DMS53 treated with DMSO at 0.1 percent for 48 hours (cell line): ENCODE measurements at regions not wholly inside any gene's neighbourhood (a gene's known extent, or its start where the extent isn't known, plus 50 kb on each side); places are given as distances from the start of the nearest gene placed in this dataset.
"Not testable (repeated sequence)": the region's sequence is repeated elsewhere in the genome, so short reads cannot be mapped to it uniquely, and the experiment has no call there.

Experiments
- DNase-seq: peaks from one replicate; lab custom pipeline; 2025; ENCODE audit not compliant: unreplicated experiment; lab: John Stamatoyannopoulos, UW

DNA sequence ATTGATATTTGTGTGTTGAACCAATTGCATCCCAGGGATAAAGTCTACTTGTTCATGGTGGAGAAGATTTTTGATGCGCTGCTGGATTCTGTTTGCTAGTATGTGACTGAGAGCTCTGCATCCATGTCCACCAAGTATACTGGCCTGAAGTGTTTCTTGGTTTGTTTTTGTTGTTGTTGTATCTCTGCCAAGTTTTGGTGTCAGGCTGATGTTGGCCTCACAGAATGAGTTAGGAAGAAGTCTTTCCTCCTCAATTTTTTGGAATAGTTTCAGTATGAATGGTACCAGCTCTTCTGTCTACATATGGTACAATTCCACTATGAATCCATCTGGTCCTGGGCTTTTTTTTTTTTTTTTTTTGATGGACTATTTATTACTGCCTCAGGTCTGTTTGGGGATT is 50.9 kb upstream of the OSTN start:
- DNase-seq, result no peak

- DNase-seq, result no peak
These were observed 55.8 kb upstream of the OSTN start for GRCh38 chr3:191143224-191143623.

DNA sequence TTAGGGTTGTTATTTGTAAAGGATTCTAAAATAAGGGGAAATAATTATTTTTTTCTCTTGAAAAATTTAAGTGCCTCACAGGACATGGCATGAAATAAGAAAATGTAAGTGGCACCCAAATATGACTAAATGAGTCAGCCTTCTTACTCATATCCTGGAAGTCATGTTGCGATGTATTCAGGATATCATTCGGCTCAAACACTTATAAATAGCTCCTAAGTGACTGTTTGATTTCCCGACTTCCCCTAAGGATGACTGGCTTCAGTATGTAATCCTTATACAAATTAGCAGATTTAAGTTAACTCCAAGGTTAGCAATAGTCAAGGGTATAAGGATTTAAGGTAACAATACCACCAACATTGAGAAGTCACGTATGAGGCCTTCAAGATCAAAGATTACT is 57.3 kb upstream of the OSTN start:
- DNase-seq, result peak; percentile 3

DNA sequence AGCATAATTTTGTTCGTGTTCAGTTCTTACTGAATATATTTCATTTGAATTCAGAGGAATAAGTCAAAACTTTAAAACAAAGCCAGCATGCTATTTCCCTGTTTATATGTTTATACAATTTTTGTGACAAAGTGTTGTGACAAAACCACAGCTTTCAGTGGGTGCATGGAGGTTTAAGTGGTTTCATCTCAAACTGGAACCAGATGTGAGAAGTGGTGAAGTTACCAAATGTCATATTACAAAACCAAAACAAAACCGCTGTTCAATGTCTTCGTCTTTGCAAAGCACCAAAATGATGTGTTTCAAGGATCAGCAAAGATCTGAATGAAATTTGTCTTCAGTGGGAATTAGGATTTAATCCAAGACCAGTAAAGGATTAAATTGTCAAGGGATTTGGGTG is 59.3 kb upstream of the OSTN start:
- no peak for DNase-seq

DNA sequence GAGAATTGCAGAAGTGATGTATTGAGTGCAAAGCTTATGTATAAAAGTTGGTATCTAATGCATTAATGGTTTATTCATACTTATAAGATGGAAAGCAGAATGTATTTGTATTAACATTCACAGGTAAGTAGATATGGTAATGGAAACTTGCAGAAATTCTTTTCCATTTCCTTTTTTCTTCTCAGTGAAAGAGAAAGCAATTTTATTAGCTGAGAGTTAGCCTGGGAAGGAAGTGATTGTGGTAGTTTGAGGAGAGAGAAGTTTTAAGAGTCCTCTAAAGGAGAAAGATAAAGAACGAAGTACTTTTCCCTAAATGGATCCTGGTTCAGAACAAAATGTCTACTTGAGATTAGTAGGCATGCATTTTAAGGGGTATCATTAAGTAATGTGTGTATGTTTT is 60.1 kb upstream of the OSTN start:
- no peak for DNase-seq

GRCh38 chr3:191137708-191138107 is 61.3 kb upstream of the OSTN start:
- DNase-seq, result no peak

DNA sequence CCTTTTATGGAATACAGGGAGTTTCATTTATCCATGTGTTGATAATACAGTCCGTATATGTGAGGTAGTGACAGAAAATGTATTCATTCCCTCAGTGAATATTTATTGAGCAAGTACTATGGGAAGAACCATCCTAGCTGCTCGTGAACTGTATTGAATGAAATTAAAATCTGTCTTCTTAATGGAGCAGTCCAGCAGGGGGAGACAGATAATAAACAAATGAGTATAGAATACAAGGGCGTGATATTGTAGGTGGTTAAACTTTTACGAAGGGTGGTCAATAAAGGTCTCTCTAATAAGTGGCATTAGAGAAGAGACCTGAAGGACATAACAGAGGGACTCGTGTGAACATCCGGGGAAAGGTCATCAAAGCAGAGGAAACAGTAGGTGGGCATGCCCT is 62.7 kb upstream of the OSTN start:
- no peak for DNase-seq

DNA sequence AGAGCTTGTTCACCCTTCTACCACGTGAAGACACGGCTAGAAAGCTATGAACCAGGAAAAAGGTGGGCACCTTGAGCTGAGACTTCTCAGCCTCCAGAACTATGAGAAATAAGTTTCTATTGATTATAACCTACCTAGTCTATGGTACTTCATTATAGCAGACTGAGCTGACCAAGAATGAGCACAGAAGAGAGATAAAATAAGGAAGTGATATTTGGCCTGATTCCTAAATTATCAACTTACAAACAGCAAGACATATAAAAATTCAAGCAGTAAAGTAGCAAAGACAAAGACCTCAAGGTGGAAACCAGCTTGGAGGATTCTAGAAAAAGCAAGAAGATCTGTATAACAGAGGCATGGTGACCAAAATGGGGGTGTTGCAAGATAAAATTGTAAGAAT is 63.9 kb upstream of the OSTN start:
- no peak for DNase-seq

DNA sequence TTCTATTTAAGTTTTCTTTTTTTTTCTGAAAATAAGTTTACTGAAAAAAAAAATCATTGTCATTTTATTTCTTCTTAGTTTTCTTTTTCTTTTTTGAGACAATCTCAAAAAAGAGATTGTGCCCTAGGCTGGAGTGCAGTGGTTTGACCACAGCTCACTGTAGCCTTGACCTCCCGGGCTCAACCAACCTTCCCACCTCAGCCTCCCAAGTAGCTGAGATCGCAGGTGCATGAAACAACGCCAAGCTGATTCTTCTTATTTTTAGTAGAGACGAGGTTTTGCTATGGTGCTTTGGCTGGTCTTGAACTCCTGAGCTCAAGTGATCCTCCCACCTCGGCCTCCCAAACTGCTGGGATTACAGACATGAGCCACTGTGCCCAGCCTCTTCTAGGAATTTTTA is 65.7 kb upstream of the OSTN start:
- no peak for DNase-seq

- no peak for DNase-seq
These were observed 67.7 kb upstream of the OSTN start for GRCh38 chr3:191131305-191131704.

DNA sequence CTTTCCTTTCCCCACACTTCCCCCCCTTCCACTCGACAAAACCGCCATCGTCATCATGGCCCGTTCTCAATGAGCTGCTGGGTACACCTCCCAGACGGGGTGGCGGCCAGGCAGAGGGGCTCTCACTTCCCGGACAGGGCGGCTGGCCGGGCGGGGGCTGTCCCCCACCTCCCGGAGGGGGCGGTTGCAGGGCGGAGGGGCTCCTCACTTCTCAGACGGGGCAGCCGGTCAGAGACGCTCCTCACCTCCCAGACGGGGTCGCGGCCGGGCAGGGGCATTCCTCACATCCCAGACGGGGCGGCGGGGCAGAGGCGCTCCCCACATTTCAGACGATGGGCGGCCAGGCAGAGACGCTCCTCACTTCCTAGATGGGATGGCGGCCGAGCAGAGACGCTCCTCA is 74.2 kb upstream of the OSTN start:
- DNase-seq, result not testable (repeated sequence)

DNA sequence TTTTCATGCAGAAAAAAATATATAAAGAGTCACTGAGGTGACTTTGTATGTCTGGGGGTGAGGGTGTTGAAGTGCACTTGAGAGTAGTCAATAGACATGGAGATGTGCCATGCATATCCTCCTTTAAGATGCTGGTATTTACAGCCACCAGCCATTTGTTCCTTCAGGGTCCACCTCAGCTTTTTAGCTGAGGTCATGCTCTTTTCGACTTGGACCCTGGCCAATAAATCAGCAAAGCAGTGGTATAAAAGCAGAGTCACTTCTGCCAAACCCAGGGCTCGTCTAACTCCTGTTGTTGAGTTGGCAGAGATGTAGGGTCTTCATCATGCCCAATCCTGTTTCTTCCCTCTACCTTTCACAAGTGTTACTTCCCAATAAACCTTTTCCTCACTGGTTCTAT is 75.1 kb upstream of the OSTN start:
- DNase-seq, result no peak

DNA sequence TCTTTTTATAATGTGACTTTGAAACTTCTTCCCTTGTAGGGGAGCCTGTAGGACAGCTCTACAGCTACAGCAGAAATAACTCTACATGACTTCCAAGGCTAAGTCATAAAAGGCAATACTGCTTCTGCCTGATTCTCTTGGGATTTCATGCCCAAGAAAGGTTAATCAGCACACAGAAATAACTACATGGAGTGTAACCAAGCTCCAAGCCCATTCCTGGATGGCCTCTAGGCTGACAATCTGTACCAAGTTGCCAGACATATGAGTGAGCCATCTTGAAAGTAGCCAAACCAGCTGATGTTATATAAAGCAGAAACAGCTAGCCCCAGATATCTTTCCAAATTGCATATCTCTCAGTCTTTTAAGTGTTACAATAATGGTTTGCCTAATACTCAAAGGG is 75.8 kb upstream of the OSTN start:
- DNase-seq, result no peak

GRCh38 chr3:191120447-191121298 is 78.4 kb upstream of the OSTN start:
- DNase-seq, result no peak

DNA sequence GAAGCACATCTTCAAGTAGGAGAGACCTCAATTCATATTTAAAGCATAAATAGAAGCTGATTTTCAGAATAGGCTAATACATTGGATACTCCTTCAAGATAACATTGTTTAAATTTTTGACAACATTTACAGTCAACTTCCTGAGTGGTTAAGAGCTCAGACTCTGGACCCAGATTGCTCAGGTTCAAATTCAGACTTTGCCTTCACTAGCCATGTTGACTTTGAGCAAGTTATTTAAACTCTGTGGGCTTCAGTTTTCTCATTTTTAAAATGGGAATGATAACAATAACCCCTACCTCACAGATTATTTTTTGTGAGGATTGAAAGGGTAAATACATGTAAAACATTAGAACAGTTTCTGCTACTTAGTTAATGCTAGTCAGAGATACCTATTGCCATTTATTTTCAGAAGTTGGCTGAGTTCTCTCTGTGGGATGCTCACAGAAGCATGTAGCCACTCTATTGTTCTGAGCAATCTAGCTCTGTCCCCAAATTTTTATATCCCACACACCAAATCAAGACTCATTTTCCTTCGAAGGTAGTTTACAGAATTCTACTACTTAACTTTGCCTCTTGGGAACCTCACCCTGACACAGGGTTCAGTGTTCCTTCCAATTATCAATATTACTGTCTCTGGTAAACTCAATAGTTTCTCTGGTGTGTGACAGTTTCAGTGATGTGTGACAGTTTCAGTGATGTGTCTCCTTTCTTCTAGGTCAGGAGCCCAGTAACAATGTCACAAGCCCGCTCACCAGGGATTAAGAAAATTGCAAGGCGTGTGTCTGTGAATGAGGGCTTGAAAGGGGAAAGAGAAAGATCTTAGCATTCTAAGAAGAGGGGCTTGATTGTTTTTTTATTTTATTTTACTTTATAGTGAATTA is 79.4 kb upstream of the OSTN start:
- no peak for DNase-seq

DNA sequence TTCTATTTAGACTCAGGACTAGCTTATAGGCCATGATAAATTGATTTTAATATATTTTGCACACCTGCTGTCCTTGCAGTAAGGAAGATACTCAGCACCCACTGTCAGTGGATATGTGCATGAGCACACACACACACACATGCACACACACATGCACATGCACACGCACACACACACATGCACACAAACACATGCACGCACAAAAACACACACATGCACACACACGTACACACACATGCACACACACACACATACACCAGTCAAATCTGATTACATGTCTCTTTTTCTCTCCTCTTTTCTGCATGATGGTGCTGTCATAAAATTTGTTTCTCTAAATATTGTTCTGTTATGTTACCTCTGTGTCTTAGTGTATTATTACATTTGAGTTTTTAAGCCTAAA is 87.3 kb upstream of the OSTN start:
- DNase-seq, result no peak

- DNase-seq, result no peak
These were observed 93.6 kb upstream of the OSTN start for GRCh38 chr3:191105418-191105817.

DNA sequence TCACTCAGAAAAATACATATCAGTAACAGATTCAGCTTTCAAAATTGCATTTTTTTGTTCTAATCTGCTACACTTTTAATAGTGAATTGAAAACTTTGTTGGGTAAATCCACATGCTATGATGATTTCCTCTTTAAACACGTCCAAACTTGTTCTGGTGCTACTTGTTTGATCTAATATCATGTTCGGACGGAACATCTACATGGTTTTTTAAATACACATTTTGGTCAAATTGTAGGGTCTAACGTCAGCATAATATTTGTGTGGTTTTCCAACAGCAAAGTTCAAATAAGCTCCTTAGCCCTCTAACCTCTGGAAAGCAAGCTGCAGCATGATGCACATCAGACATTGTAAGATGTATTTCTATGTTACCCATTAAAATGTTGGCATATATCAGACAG is 98.5 kb upstream of the OSTN start:
- no peak for DNase-seq

DNA sequence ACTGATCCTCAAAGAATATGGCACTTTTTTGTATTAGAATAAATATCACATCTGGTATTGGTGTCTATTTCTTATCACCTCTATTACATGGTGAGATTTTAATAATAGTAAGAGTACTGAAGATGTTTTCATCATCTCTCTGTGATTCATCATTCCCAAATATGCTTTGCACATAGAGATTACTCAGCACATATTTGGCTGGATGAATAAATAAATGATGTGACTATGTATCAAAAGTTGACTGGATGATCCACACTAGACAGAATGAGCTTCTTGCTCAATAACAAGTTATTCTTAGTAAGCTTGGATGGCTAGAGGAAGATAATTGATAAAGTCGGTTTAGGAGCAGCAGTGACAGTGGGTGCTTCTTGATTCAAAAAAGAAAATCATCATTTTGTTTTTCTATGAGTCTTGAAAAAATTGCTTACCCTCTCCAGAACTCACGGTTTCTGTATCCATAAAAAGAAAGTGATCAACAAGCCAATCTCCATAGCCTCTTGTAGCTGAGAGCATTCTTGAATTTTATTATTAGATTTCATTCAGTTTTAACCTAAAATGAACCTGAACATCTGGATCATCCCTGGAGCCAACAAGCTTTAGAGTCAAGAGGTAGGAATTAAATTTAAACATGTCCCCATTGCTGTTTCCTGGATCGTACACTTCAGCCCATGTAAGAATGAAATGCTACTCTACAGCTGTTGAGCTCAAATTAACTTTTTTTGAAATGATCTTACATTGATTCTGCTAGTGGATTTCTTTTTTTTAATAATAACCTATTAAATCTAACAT is 104.8 kb upstream of the OSTN start:
- DNase-seq, result no peak

GRCh38 chr3:191087391-191087790 is 111.7 kb upstream of the OSTN start:
- DNase-seq, result no peak

DNA sequence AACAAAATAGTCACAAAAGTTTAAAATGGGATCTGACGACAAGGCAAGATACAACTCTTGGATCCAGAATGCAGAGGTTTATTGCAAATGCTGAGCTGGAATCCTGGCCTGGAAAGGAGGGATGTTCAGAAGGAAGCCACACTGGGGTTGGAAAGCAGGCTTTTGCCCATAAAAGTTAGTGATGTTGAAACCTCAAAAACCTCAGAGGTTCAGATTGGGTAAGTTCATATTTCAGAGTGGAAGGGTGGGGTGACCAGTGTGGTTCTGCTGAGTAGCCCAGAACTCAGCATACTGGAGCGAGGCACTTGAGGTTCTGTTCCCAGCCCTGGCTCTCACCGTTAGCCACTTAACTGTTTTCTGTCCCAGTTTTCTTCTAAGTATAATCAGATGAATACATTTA is 114.0 kb upstream of the OSTN start:
- DNase-seq, result no peak

DNA sequence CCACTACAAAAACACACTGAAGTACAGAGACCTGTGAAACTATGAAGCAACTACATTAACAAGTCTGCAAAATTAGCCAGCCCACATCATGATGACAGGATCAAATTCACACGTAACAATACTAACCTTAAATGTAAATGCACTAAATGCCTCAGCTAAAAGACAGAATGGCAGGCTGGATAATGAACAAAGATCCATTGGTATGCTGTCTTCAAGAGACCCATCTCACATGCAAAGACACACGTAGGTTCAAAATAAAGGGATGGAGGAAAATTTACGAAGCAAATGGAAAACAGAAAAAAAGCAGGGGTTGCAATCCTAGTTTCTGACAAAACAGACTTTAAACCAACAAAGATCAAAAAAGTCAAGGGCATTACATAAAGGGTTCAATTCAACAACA is 120.1 kb upstream of the OSTN start:
- DNase-seq, result not testable (repeated sequence)
